RWPE2 (cell line): ENCODE measurements at regions not wholly inside any gene's neighbourhood (a gene's known extent, or its start where the extent isn't known, plus 50 kb on each side); places are given as distances from the start of the nearest gene placed in this dataset.

ENCODE experiments used
- ATAC-seq: fragments of 200-7000 bp; cut with Tn5 transposase; 3 replicates; pipeline ENCODE4 v1.9.1; 2021; ENCODE audit warnings: low read depth
- DNase-seq: peaks from one replicate; pipeline ENCODE4 v3.0.0-alpha.2; 2020; ENCODE audit warnings: low spot score
- H3K27ac ChIP-seq: fragments of 450-650 bp; 2 replicates; pipeline ENCODE4 v1.5.1; 2017; ENCODE audit warnings: mild to moderate bottlenecking; ENCODE audit not compliant: poor library complexity, severe bottlenecking
- H3K27me3 ChIP-seq: fragments of 250-450 bp; sonication (Bioruptor Pico); 2 replicates; pipeline ENCODE4 v1.5.1; 2021; ENCODE audit warnings: mild to moderate bottlenecking, moderate library complexity; ENCODE audit not compliant: insufficient read depth, poor library complexity, severe bottlenecking
- H3K36me3 ChIP-seq: fragments of 250-450 bp; sonication (Bioruptor Pico); 2 replicates; pipeline ENCODE4 v1.5.1; 2020; ENCODE audit warnings: low read depth, mild to moderate bottlenecking, moderate library complexity
- H3K4me1 ChIP-seq: fragments of 250-450 bp; sonication (Bioruptor Pico); 2 replicates; pipeline ENCODE4 v1.5.1; 2021; ENCODE audit warnings: mild to moderate bottlenecking, moderate library complexity; ENCODE audit not compliant: insufficient read depth, poor library complexity, severe bottlenecking
- H3K4me3 ChIP-seq: fragments of 250-450 bp; sonication (Bioruptor Pico); 2 replicates; pipeline ENCODE4 v1.5.1; 2021; ENCODE audit warnings: mild to moderate bottlenecking, moderate library complexity; ENCODE audit not compliant: severe bottlenecking
- H3K9me3 ChIP-seq: fragments of 250-450 bp; sonication (Bioruptor Pico); 2 replicates; pipeline ENCODE4 v1.5.1; 2021; ENCODE audit warnings: mild to moderate bottlenecking, moderate library complexity; ENCODE audit not compliant: severe bottlenecking
- CTCF ChIP-seq: fragments of 450-650 bp; IDR thresholded peaks from one replicate; pipeline ENCODE4 v1.5.1; 2017; ENCODE audit warnings: mild to moderate bottlenecking, moderate library complexity; ENCODE audit not compliant: poor library complexity, severe bottlenecking

GRCh38 chr12:85676816-85677749 is 159.1 kb downstream of the RASSF9 start:
- Histone ChIP-seq H3K4me3 (no peak overlapping the region), H3K4me1 (no peaks in the 10 kb centered on the region), H3K27ac (no peak overlapping the region), H3K9me3 (no peaks in the 10 kb centered on the region), H3K36me3 (no peaks in the 10 kb centered on the region), H3K27me3 (no peaks in the 10 kb centered on the region)
- no peak for TF ChIP-seq CTCF
- ATAC-seq, result no peak
- DNase-seq, result no peak

- Histone ChIP-seq H3K36me3 (no peaks in the 10 kb centered on the region), H3K4me1 (no peaks in the 10 kb centered on the region), H3K4me3 (no peak overlapping the region), H3K27ac (no peak overlapping the region), H3K27me3 (no peaks in the 10 kb centered on the region), H3K9me3 (no peaks in the 10 kb centered on the region)
- ATAC-seq (no peak), DNase-seq (no peak)
- TF ChIP-seq CTCF, result no peak
Observed at GRCh38 chr12:85679296-85679695, 156.9 kb downstream of the RASSF9 start.

GRCh38 chr12:85680881-85681280 is 155.3 kb downstream of the RASSF9 start:
- DNase-seq, result no peak
- H3K36me3 ChIP-seq, result no peaks in the 10 kb centered on the region
- no peak for TF ChIP-seq CTCF
- no peaks in the 10 kb centered on the region for H3K9me3 ChIP-seq
- no peaks in the 10 kb centered on the region for H3K4me1 ChIP-seq
- H3K27ac ChIP-seq, result no peak overlapping the region
- no peak overlapping the region for H3K4me3 ChIP-seq
- H3K27me3 ChIP-seq, result no peaks in the 10 kb centered on the region
- no peak for ATAC-seq

GRCh38 chr12:85681333-85681732 is 154.9 kb downstream of the RASSF9 start:
- H3K4me3 ChIP-seq, result no peak overlapping the region
- no peak overlapping the region for H3K27ac ChIP-seq
- no peak for DNase-seq
- H3K9me3 ChIP-seq, result no peaks in the 10 kb centered on the region
- TF ChIP-seq CTCF, result no peak
- ATAC-seq, result no peak
- H3K27me3 ChIP-seq, result no peaks in the 10 kb centered on the region
- H3K36me3 ChIP-seq, result no peaks in the 10 kb centered on the region
- H3K4me1 ChIP-seq, result no peaks in the 10 kb centered on the region

GRCh38 chr12:85683051-85683450 is 153.2 kb downstream of the RASSF9 start:
- Histone ChIP-seq H3K27ac (no peak overlapping the region), H3K27me3 (no peaks in the 10 kb centered on the region), H3K36me3 (no peaks in the 10 kb centered on the region), H3K9me3 (no peaks in the 10 kb centered on the region), H3K4me1 (no peaks in the 10 kb centered on the region), H3K4me3 (no peak overlapping the region)
- DNase-seq (no peak), ATAC-seq (no peak)
- no peak for TF ChIP-seq CTCF
